Hematopoietic multipotent progenitor cell treated with erythropoietin and hydrocortisone succinate and interleukin-3 and kit ligand, for 4 days (in vitro differentiated cells): ENCODE measurements at regions not wholly inside any gene's neighbourhood (a gene's known extent, or its start where the extent isn't known, plus 50 kb on each side); places are given as distances from the start of the nearest gene placed in this dataset.
"Not testable (repeated sequence)": the region's sequence is repeated elsewhere in the genome, so short reads cannot be mapped to it uniquely, and the experiment has no call there.

Experiments used
- DNase-seq: peaks from one replicate; pipeline ENCODE4 v3.0.0-alpha.2; 2015

- DNase-seq, result peak; percentile 51
These were observed 1466.1 kb downstream of the UQCRFS1 start for GRCh38 chr19:27746691-27747380.

GRCh38 chr19:27745978-27746542, 1466.9 kb downstream of the UQCRFS1 start:
- DNase-seq, result no peak

GRCh38 chr19:27744926-27745768, 1467.8 kb downstream of the UQCRFS1 start:
- no peak for DNase-seq

GRCh38 chr19:27742041-27742440, 1470.9 kb downstream of the UQCRFS1 start:
- DNase-seq, result no peak

GRCh38 chr19:27741236-27741635, 1471.7 kb downstream of the UQCRFS1 start:
- DNase-seq, result no peak

- no peak for DNase-seq
These were observed 1472.6 kb downstream of the UQCRFS1 start for GRCh38 chr19:27740396-27740795.

- no peak for DNase-seq
These were observed 1474.3 kb downstream of the UQCRFS1 start for GRCh38 chr19:27738569-27739193.

GRCh38 chr19:27736225-27736624, 1476.7 kb downstream of the UQCRFS1 start:
- DNase-seq, result no peak

- no peak for DNase-seq
These were observed 1477.6 kb downstream of the UQCRFS1 start for GRCh38 chr19:27735314-27735713.

- DNase-seq, result no peak
These were observed 1478.3 kb downstream of the UQCRFS1 start for GRCh38 chr19:27734496-27735220.

- no peak for DNase-seq
These were observed 1479.2 kb downstream of the UQCRFS1 start for GRCh38 chr19:27733551-27734266.

GRCh38 chr19:27729332-27729731, 1483.6 kb downstream of the UQCRFS1 start:
- DNase-seq, result no peak

- DNase-seq, result no peak
These were observed 1490.3 kb downstream of the UQCRFS1 start for GRCh38 chr19:27722625-27723024.

GRCh38 chr19:27720155-27720554, 1492.8 kb downstream of the UQCRFS1 start:
- DNase-seq, result no peak

- DNase-seq, result no peak
These were observed 1493.9 kb downstream of the UQCRFS1 start for GRCh38 chr19:27719034-27719433.

- DNase-seq, result no peak
These were observed 1494.7 kb downstream of the UQCRFS1 start for GRCh38 chr19:27718234-27718633.

GRCh38 chr19:27717825-27718224, 1495.1 kb downstream of the UQCRFS1 start:
- DNase-seq, result no peak

- DNase-seq, result no peak
These were observed 1496.0 kb downstream of the UQCRFS1 start for GRCh38 chr19:27716922-27717321.

- DNase-seq, result no peak
These were observed 1498.1 kb downstream of the UQCRFS1 start for GRCh38 chr19:27714857-27715256.

- no peak for DNase-seq
These were observed 1503.5 kb downstream of the UQCRFS1 start for GRCh38 chr19:27709496-27709895.

- DNase-seq, result not testable (repeated sequence)
These were observed 1504.0 kb downstream of the UQCRFS1 start for GRCh38 chr19:27708986-27709385.

- DNase-seq, result not testable (repeated sequence)
These were observed 1505.9 kb downstream of the UQCRFS1 start for GRCh38 chr19:27707026-27707425.
